Rectal smooth muscle tissue (tissue), 1 donor: ENCODE measurements at regions not wholly inside any gene's neighbourhood (a gene's known extent, or its start where the extent isn't known, plus 50 kb on each side); places are given as distances from the start of the nearest gene placed in this dataset.

Experiments
- H3K27ac ChIP-seq: one replicate; pipeline ENCODE4 v1.7.0; 2013; ENCODE audit warnings: low read depth, low read length, inconsistent platforms
- H3K27me3 ChIP-seq: one replicate; pipeline ENCODE4 v1.7.0; 2013; ENCODE audit warnings: low read length; ENCODE audit not compliant: control insufficient read depth, insufficient read depth
- H3K36me3 ChIP-seq: one replicate; pipeline ENCODE4 v1.7.0; 2013; ENCODE audit warnings: low read length; ENCODE audit not compliant: control insufficient read depth, insufficient read depth
- H3K4me1 ChIP-seq: one replicate; pipeline ENCODE4 v1.7.0; 2013; ENCODE audit warnings: low read length; ENCODE audit not compliant: control insufficient read depth, insufficient read depth
- H3K4me3 ChIP-seq: one replicate; pipeline ENCODE4 v1.7.0; 2013; ENCODE audit warnings: low read length
- H3K9ac ChIP-seq: one replicate; pipeline ENCODE4 v1.7.0; 2013; ENCODE audit warnings: low read length

- Histone ChIP-seq H3K4me1 (peaks cover 7% of the 10 kb centered on the region), H3K27me3 (no peaks in the 10 kb centered on the region), H3K4me3 (no peak overlapping the region), H3K27ac (no peak overlapping the region), H3K36me3 (no peaks in the 10 kb centered on the region), H3K9ac (no peak overlapping the region)
Measured at GRCh38 chr15:70284438-70285214, 186.9 kb upstream of the TLE3 start.

GRCh38 chr15:70283511-70283910 is 185.8 kb upstream of the TLE3 start:
- Histone ChIP-seq H3K9ac (no peak overlapping the region), H3K4me1 (peaks cover 7% of the 10 kb centered on the region), H3K27ac (no peak overlapping the region), H3K27me3 (no peaks in the 10 kb centered on the region), H3K36me3 (no peaks in the 10 kb centered on the region), H3K4me3 (no peak overlapping the region)

GRCh38 chr15:70281811-70282307 is 184.1 kb upstream of the TLE3 start:
- Histone ChIP-seq H3K36me3 (no peaks in the 10 kb centered on the region), H3K9ac (no peak overlapping the region), H3K4me3 (no peak overlapping the region), H3K27ac (no peak overlapping the region), H3K27me3 (no peaks in the 10 kb centered on the region), H3K4me1 (peaks cover 7% of the 10 kb centered on the region)

GRCh38 chr15:70281261-70281810 is 183.6 kb upstream of the TLE3 start:
- Histone ChIP-seq H3K4me3 (no peak overlapping the region), H3K4me1 (peaks cover 7% of the 10 kb centered on the region), H3K36me3 (no peaks in the 10 kb centered on the region), H3K27ac (no peak overlapping the region), H3K27me3 (no peaks in the 10 kb centered on the region), H3K9ac (no peak overlapping the region)

- Histone ChIP-seq H3K27ac (no peak overlapping the region), H3K36me3 (no peaks in the 10 kb centered on the region), H3K9ac (no peak overlapping the region), H3K4me3 (no peak overlapping the region), H3K27me3 (no peaks in the 10 kb centered on the region), H3K4me1 (peaks cover 5% of the 10 kb centered on the region)
Measured at GRCh38 chr15:70280781-70281180, 183.1 kb upstream of the TLE3 start.

GRCh38 chr15:70279096-70279495 is 181.4 kb upstream of the TLE3 start:
- no peak overlapping the region for H3K4me3 ChIP-seq
- H3K4me1 ChIP-seq, result peaks cover 5% of the 10 kb centered on the region
- H3K27me3 ChIP-seq, result no peaks in the 10 kb centered on the region
- no peak overlapping the region for H3K27ac ChIP-seq
- H3K36me3 ChIP-seq, result no peaks in the 10 kb centered on the region
- no peak overlapping the region for H3K9ac ChIP-seq

GRCh38 chr15:70278644-70279043 is 180.9 kb upstream of the TLE3 start:
- Histone ChIP-seq H3K9ac (no peak overlapping the region), H3K4me1 (peaks cover 5% of the 10 kb centered on the region), H3K36me3 (no peaks in the 10 kb centered on the region), H3K27ac (no peak overlapping the region), H3K27me3 (no peaks in the 10 kb centered on the region), H3K4me3 (no peak overlapping the region)

- Histone ChIP-seq H3K36me3 (no peaks in the 10 kb centered on the region), H3K27ac (no peak overlapping the region), H3K27me3 (no peaks in the 10 kb centered on the region), H3K9ac (no peak overlapping the region), H3K4me3 (no peak overlapping the region), H3K4me1 (peaks cover 5% of the 10 kb centered on the region)
Measured at GRCh38 chr15:70277556-70277955, 179.8 kb upstream of the TLE3 start.

- Histone ChIP-seq H3K27me3 (no peaks in the 10 kb centered on the region), H3K4me3 (no peak overlapping the region), H3K36me3 (no peaks in the 10 kb centered on the region), H3K4me1 (peaks cover 5% of the 10 kb centered on the region), H3K9ac (no peak overlapping the region), H3K27ac (no peak overlapping the region)
Measured at GRCh38 chr15:70276401-70276800, 178.7 kb upstream of the TLE3 start.

- Histone ChIP-seq H3K4me3 (no peak overlapping the region), H3K9ac (no peak overlapping the region), H3K36me3 (no peaks in the 10 kb centered on the region), H3K27me3 (no peaks in the 10 kb centered on the region), H3K27ac (no peak overlapping the region), H3K4me1 (peaks cover 13% of the 10 kb centered on the region)
Measured at GRCh38 chr15:70275461-70276138, 177.9 kb upstream of the TLE3 start.

GRCh38 chr15:70274908-70275307 is 177.2 kb upstream of the TLE3 start:
- no peak overlapping the region for H3K9ac ChIP-seq
- no peak overlapping the region for H3K27ac ChIP-seq
- peaks cover 19% of the 10 kb centered on the region for H3K4me1 ChIP-seq
- H3K4me3 ChIP-seq, result no peak overlapping the region
- no peaks in the 10 kb centered on the region for H3K27me3 ChIP-seq
- no peaks in the 10 kb centered on the region for H3K36me3 ChIP-seq

GRCh38 chr15:70274255-70274880 is 176.7 kb upstream of the TLE3 start:
- H3K36me3 ChIP-seq, result no peaks in the 10 kb centered on the region
- H3K4me1 ChIP-seq, result peaks cover 22% of the 10 kb centered on the region
- H3K27me3 ChIP-seq, result no peaks in the 10 kb centered on the region
- H3K27ac ChIP-seq, result no peak overlapping the region
- H3K9ac ChIP-seq, result no peak overlapping the region
- no peak overlapping the region for H3K4me3 ChIP-seq
